Endothelial cell of umbilical vein (primary cell): ENCODE measurements at regions not wholly inside any gene's neighbourhood (a gene's known extent, or its start where the extent isn't known, plus 50 kb on each side); places are given as distances from the start of the nearest gene placed in this dataset.

ENCODE experiments used
- BruUV-seq: library from RNA; stranded (reverse); fragments of 400-500 nt; replicated peaks from 2 replicates; lab custom pipeline; 2021; lab: Mats Ljungman, UMichigan
- CTCF ChIA-PET: fragments of 300-600, 350-600 bp; sonication (Branson Sonifier 250); formaldehyde crosslinking; loops from one replicate; lab custom pipeline; 2021; ENCODE audit warnings: antibody characterized with exemption, inconsistent platforms; lab: Charles Lee
- POLR2A ChIA-PET: fragments of 300-600, 350-600 bp; sonication (Branson Sonifier 250); formaldehyde crosslinking; loops from one replicate; lab custom pipeline; 2021; ENCODE audit warnings: antibody characterized with exemption, inconsistent platforms; lab: Charles Lee
- DNase-seq: peaks from one replicate; pipeline ENCODE4 v3.0.0-alpha.2; 2011; ENCODE audit warnings: low read depth, low spot score
- FAIRE-seq: peaks from 2 replicates; lab custom pipeline; 2011; peaks lifted over from hg19 to GRCh38; lab: Jason Lieb, UNC
- H2AFZ ChIP-seq: 2 replicates; pipeline ENCODE4 v1.6.0; 2012; ENCODE audit warnings: low read depth, low read length, control low read depth, inconsistent platforms
- H3K27ac ChIP-seq: 2 replicates; pipeline ENCODE4 v1.5.1; 2011; ENCODE audit warnings: low read depth, mild to moderate bottlenecking, control low read depth, low read length, moderate library complexity; ENCODE audit not compliant: insufficient read depth
- H3K27me3 ChIP-seq, 2 experiments: 2 replicates each; pipeline versions ENCODE4 v1.6.0 to v1.6.1; 2011; ENCODE audit warnings: low read length in 2 of 2, mixed read lengths in 1 of 2; ENCODE audit not compliant: control insufficient read depth in 2 of 2, insufficient read depth in 2 of 2
- H3K36me3 ChIP-seq, 2 experiments: 2 replicates in 1 of 2; 3 replicates in 1 of 2; pipeline ENCODE4 v1.5.1; 2011; ENCODE audit warnings: low read length in 2 of 2, mild to moderate bottlenecking in 1 of 2, moderate library complexity in 1 of 2; ENCODE audit not compliant: control insufficient read depth in 2 of 2, insufficient read depth in 2 of 2; ENCODE audit errors: extremely low read depth in 1 of 2
- H3K4me1 ChIP-seq: 3 replicates; pipeline ENCODE4 v1.5.1; 2011; ENCODE audit warnings: mild to moderate bottlenecking, low read length; ENCODE audit not compliant: control insufficient read depth, insufficient read depth; ENCODE audit errors: extremely low read depth
- H3K4me2 ChIP-seq: 2 replicates; pipeline ENCODE4 v1.6.1; 2011; ENCODE audit warnings: low read length, control low read depth, mixed read lengths; ENCODE audit not compliant: insufficient read depth
- H3K4me3 ChIP-seq, 3 experiments: fragments of 200-600 bp in 1 of 3; sonication (generic), shearing (Covaris generic) in 1 of 3; replicated peaks in 1 of 3; 2 replicates each; pipeline ENCODE4 v1.5.1; 2011 to 2016; ENCODE audit warnings: control low read depth in 3 of 3, low read length in 3 of 3, mild to moderate bottlenecking in 2 of 3, inconsistent platforms in 1 of 3, low read depth in 1 of 3, moderate library complexity in 1 of 3; ENCODE audit not compliant: insufficient read depth in 1 of 3
- H3K79me2 ChIP-seq: 2 replicates; pipeline ENCODE4 v1.6.0; 2012; ENCODE audit warnings: low read length, inconsistent platforms; ENCODE audit not compliant: control insufficient read depth, insufficient read depth
- H3K9ac ChIP-seq: replicated peaks from 2 replicates; pipeline ENCODE3; 2011; ENCODE audit warnings: low read length, control low read depth; ENCODE audit not compliant: insufficient read depth; ENCODE audit errors: extremely low read depth
- H3K9me1 ChIP-seq: replicated peaks from 3 replicates; pipeline ENCODE4 v1.6.0; 2011; ENCODE audit warnings: mild to moderate bottlenecking, low read length; ENCODE audit not compliant: control insufficient read depth, insufficient read depth; ENCODE audit errors: extremely low read depth
- H3K9me3 ChIP-seq: replicated peaks from 2 replicates; pipeline ENCODE4 v1.5.1; 2012; ENCODE audit warnings: low read length, inconsistent platforms; ENCODE audit not compliant: control insufficient read depth, insufficient read depth
- H4K20me1 ChIP-seq: replicated peaks from 2 replicates; pipeline ENCODE3; 2011; ENCODE audit warnings: mild to moderate bottlenecking, low read length; ENCODE audit not compliant: control insufficient read depth, insufficient read depth; ENCODE audit errors: extremely low read depth
- EZH2 ChIP-seq: IDR thresholded peaks from 2 replicates; pipeline ENCODE4 v1.6.1; 2012; ENCODE audit warnings: borderline replicate concordance, low read depth, mild to moderate bottlenecking, moderate library complexity, low read length, inconsistent platforms; ENCODE audit not compliant: severe bottlenecking
- FOS ChIP-seq: IDR thresholded peaks from 2 replicates; pipeline ENCODE4 v1.6.1; 2011; ENCODE audit warnings: mild to moderate bottlenecking, low read length, moderate library complexity, borderline replicate concordance; ENCODE audit not compliant: insufficient read depth
- GATA2 ChIP-seq: IDR thresholded peaks from 2 replicates; pipeline ENCODE4 v1.7.0; 2011; ENCODE audit warnings: low read depth, mild to moderate bottlenecking, moderate library complexity, mixed read lengths, low read length; ENCODE audit not compliant: insufficient read length, insufficient read depth
- JUN ChIP-seq: IDR thresholded peaks from 2 replicates; pipeline ENCODE4 v1.6.1; 2011; ENCODE audit warnings: borderline replicate concordance, low read depth; ENCODE audit not compliant: insufficient read length, insufficient read depth
- MYC ChIP-seq: IDR thresholded peaks from one replicate; pipeline ENCODE4 v1.6.1; 2011; ENCODE audit warnings: mild to moderate bottlenecking, low read depth, low read length
- POLR2A ChIP-seq: IDR thresholded peaks from 2 replicates; pipeline ENCODE4 v1.6.1; 2012; ENCODE audit warnings: low read depth, mild to moderate bottlenecking, control low read depth, low read length
- POLR2AphosphoS5 ChIP-seq: IDR thresholded peaks from 2 replicates; pipeline ENCODE4 v1.6.1; 2012; ENCODE audit warnings: low read depth, mild to moderate bottlenecking, control low read depth, low read length, moderate library complexity; ENCODE audit not compliant: insufficient read depth
- dilution Hi-C: fragments of 300-500 bp; cut with MboI; formaldehyde crosslinking; loops from one replicate; pipeline ENCODE4 v1.15.0; 2019; ENCODE audit warnings: low sequenced_read_pairs; ENCODE audit not compliant: extremely low pct_ligation_motif_present
- intact Hi-C: fragments of 100-400 bp; cut with micrococcal nuclease; formaldehyde crosslinking; loops from one replicate; pipeline ENCODE4 v1.10.0; 2022
- TF ChIP-seq, protein P1 (sequence below), 2 donors: IDR thresholded peaks; 1 replicate in 1 of 2; 2 replicates in 1 of 2; pipeline ENCODE4 v1.5.1; 2011; ENCODE audit warnings: low read length in 2 of 2, mild to moderate bottlenecking in 2 of 2, moderate library complexity in 2 of 2, control low read depth in 1 of 2, inconsistent platforms in 1 of 2, low read depth in 1 of 2; ENCODE audit not compliant: insufficient read depth in 1 of 2; ENCODE audit errors: extremely low read depth in 1 of 2
- TF ChIP-seq, protein P2 (sequence below): IDR thresholded peaks from 2 replicates; pipeline ENCODE4 v1.6.1; 2011; ENCODE audit not compliant: insufficient read depth, insufficient read length

DNA sequence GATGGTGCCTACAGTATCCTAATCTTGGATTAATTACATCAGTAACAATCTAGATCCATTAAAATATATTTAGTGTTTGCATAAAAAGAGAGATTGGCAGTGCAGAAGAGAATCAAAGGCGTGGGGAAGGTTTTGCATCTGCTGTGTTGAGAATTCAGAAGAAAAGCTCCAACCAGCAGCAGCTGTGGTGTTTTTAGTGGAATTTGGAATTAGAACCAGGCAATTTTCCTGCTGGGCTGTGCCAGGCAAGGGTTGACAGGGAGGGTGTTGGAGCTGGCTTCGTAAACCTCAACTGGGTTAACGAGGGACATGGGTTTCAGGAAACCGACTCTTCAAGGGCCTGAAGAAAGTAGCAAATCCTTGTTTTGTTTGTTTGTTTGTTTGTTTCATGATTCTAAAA lies 107.8 kb upstream of the WSCD1 start:
- BruUV-seq: no TSS peak
- dilution Hi-C loops: no loop called here

More for the DNA sequence above, 107.8 kb upstream of the WSCD1 start:
- H3K27me3 ChIP-seq: peaks cover 0 to 5% of the 10 kb centered on the region in 2 experiments
- no peak overlapping the region for H3K9ac ChIP-seq
- intact Hi-C loops: no loop called here
- H3K4me2 ChIP-seq: no peak overlapping the region
- H3K4me3 ChIP-seq: no peak overlapping the region
- no peak for FAIRE-seq
- no peaks in the 10 kb centered on the region for H3K9me1 ChIP-seq
- no peaks in the 10 kb centered on the region for H3K9me3 ChIP-seq
- no peaks in the 10 kb centered on the region for H4K20me1 ChIP-seq
- H3K79me2 ChIP-seq: no peaks in the 10 kb centered on the region
- no peak overlapping the region for H3K27ac ChIP-seq
- ChIA-PET POLR2A (no interaction called here), CTCF (no interaction called here)
- no peaks in the 10 kb centered on the region for H3K36me3 ChIP-seq
- H2AFZ ChIP-seq: no peak overlapping the region
- H3K4me1 ChIP-seq: no peaks in the 10 kb centered on the region
- no peak for DNase-seq
- TF ChIP-seq POLR2AphosphoS5 (no peak), JUN (no peak), GATA2 (no peak), FOS (no peak), MYC (no peak), POLR2A (no peak), EZH2 (no peak)
- TF ChIP-seq, protein P1, sequence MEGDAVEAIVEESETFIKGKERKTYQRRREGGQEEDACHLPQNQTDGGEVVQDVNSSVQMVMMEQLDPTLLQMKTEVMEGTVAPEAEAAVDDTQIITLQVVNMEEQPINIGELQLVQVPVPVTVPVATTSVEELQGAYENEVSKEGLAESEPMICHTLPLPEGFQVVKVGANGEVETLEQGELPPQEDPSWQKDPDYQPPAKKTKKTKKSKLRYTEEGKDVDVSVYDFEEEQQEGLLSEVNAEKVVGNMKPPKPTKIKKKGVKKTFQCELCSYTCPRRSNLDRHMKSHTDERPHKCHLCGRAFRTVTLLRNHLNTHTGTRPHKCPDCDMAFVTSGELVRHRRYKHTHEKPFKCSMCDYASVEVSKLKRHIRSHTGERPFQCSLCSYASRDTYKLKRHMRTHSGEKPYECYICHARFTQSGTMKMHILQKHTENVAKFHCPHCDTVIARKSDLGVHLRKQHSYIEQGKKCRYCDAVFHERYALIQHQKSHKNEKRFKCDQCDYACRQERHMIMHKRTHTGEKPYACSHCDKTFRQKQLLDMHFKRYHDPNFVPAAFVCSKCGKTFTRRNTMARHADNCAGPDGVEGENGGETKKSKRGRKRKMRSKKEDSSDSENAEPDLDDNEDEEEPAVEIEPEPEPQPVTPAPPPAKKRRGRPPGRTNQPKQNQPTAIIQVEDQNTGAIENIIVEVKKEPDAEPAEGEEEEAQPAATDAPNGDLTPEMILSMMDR (IDR thresholded peaks at IDR 0.05; ENCODE audit: extremely low read depth in 1 of 2, insufficient read depth in 1 of 2, low read depth in 1 of 2, low read length in 2 of 2): no peak
- TF ChIP-seq, protein P2, sequence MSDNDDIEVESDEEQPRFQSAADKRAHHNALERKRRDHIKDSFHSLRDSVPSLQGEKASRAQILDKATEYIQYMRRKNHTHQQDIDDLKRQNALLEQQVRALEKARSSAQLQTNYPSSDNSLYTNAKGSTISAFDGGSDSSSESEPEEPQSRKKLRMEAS: no peak
